ENCODE measurements at regions not wholly inside any gene's neighbourhood (a gene's known extent, or its start where the extent isn't known, plus 50 kb on each side); places are given as distances from the start of the nearest gene placed in this dataset.

- Histone ChIP-seq H3K9ac (no peak overlapping the region), H3K27me3 (ENCODE audit: control insufficient read depth, insufficient read depth, low read length) (no peaks in the 10 kb centered on the region), H3K27ac (no peak overlapping the region), H3K79me2 (no peaks in the 10 kb centered on the region), H2AFZ (no peak overlapping the region), H3K9me3 (ENCODE audit: control insufficient read depth, low read length) (no peaks in the 10 kb centered on the region), H3K4me1 (no peaks in the 10 kb centered on the region), H3K36me3 (ENCODE audit: control insufficient read depth, insufficient read depth, low read length) (no peaks in the 10 kb centered on the region), H3K4me2 (ENCODE audit: low read length) (no peak overlapping the region), H3K4me3 (ENCODE audit: low read depth, low read length) (no peak overlapping the region)
- TF ChIP-seq CTCF (IDR thresholded peaks at IDR 0.05), result no peak
These were observed 53.2 kb upstream of the TFEC start for GRCh38 chr7:116083796-116084195.

GRCh38 chr7:116086547-116087045, 56.0 kb upstream of the TFEC start:
- Histone ChIP-seq H3K4me2 (ENCODE audit: low read length) (no peak overlapping the region), H3K4me3 (ENCODE audit: low read depth, low read length) (no peak overlapping the region), H3K4me1 (no peaks in the 10 kb centered on the region), H3K9me3 (ENCODE audit: control insufficient read depth, low read length) (no peaks in the 10 kb centered on the region), H2AFZ (no peak overlapping the region), H3K9ac (no peak overlapping the region), H3K79me2 (no peaks in the 10 kb centered on the region), H3K36me3 (ENCODE audit: control insufficient read depth, insufficient read depth, low read length) (no peaks in the 10 kb centered on the region), H3K27me3 (ENCODE audit: control insufficient read depth, insufficient read depth, low read length) (no peaks in the 10 kb centered on the region), H3K27ac (no peak overlapping the region)
- TF ChIP-seq CTCF (IDR thresholded peaks at IDR 0.05), result no peak

GRCh38 chr7:116087291-116087690, 56.7 kb upstream of the TFEC start:
- no peak for TF ChIP-seq CTCF (IDR thresholded peaks at IDR 0.05)
- Histone ChIP-seq H3K9ac (no peak overlapping the region), H3K27ac (no peak overlapping the region), H3K4me3 (ENCODE audit: low read depth, low read length) (no peak overlapping the region), H3K79me2 (no peaks in the 10 kb centered on the region), H3K9me3 (ENCODE audit: control insufficient read depth, low read length) (no peaks in the 10 kb centered on the region), H3K4me1 (no peaks in the 10 kb centered on the region), H3K36me3 (ENCODE audit: control insufficient read depth, insufficient read depth, low read length) (no peaks in the 10 kb centered on the region), H2AFZ (no peak overlapping the region), H3K4me2 (ENCODE audit: low read length) (no peak overlapping the region), H3K27me3 (ENCODE audit: control insufficient read depth, insufficient read depth, low read length) (no peaks in the 10 kb centered on the region)

- H3K9ac ChIP-seq, result no peak overlapping the region
- H3K27me3 ChIP-seq (ENCODE audit: control insufficient read depth, insufficient read depth, low read length), result no peaks in the 10 kb centered on the region
- H3K4me3 ChIP-seq (ENCODE audit: low read depth, low read length), result no peak overlapping the region
- H3K4me2 ChIP-seq (ENCODE audit: low read length), result no peak overlapping the region
- no peaks in the 10 kb centered on the region for H3K79me2 ChIP-seq
- TF ChIP-seq CTCF (IDR thresholded peaks at IDR 0.05), result no peak
- no peaks in the 10 kb centered on the region for H3K4me1 ChIP-seq
- H3K27ac ChIP-seq, result no peak overlapping the region
- no peaks in the 10 kb centered on the region for H3K9me3 ChIP-seq (ENCODE audit: control insufficient read depth, low read length)
- H2AFZ ChIP-seq, result no peak overlapping the region
- H3K36me3 ChIP-seq (ENCODE audit: control insufficient read depth, insufficient read depth, low read length), result no peaks in the 10 kb centered on the region
These were observed 57.4 kb upstream of the TFEC start for GRCh38 chr7:116087984-116088383.

GRCh38 chr7:116089293-116089692, 58.7 kb upstream of the TFEC start:
- Histone ChIP-seq H3K9ac (no peak overlapping the region), H3K4me1 (no peaks in the 10 kb centered on the region), H3K27ac (no peak overlapping the region), H3K27me3 (ENCODE audit: control insufficient read depth, insufficient read depth, low read length) (no peaks in the 10 kb centered on the region), H3K4me2 (ENCODE audit: low read length) (no peak overlapping the region), H3K36me3 (ENCODE audit: control insufficient read depth, insufficient read depth, low read length) (no peaks in the 10 kb centered on the region), H2AFZ (no peak overlapping the region), H3K79me2 (no peaks in the 10 kb centered on the region), H3K4me3 (ENCODE audit: low read depth, low read length) (no peak overlapping the region), H3K9me3 (ENCODE audit: control insufficient read depth, low read length) (no peaks in the 10 kb centered on the region)
- no peak for TF ChIP-seq CTCF (IDR thresholded peaks at IDR 0.05)

Data from parathyroid adenoma (tissue), 2 donors.